GM12878 (cell line): ENCODE measurements at regions not wholly inside any gene's neighbourhood (a gene's known extent, or its start where the extent isn't known, plus 50 kb on each side); places are given as distances from the start of the nearest gene placed in this dataset.

Source experiments
- EP300 ChIP-seq, 2 experiments: fragments of 150-350 bp in 1 of 2; IDR thresholded peaks; 2 replicates each; pipeline ENCODE4 v1.6.1; 2011 to 2012; ENCODE audit warnings: low read depth in 2 of 2, low read length in 2 of 2, borderline replicate concordance in 1 of 2, improper control_type of control experiment in 1 of 2, inconsistent platforms in 1 of 2; ENCODE audit not compliant: control insufficient read depth in 1 of 2
- EZH2 ChIP-seq: IDR thresholded peaks from 2 replicates; pipeline ENCODE4 v1.6.1; 2012; ENCODE audit warnings: low read depth, mild to moderate bottlenecking, control low read depth, inconsistent platforms, low read length, borderline replicate concordance; ENCODE audit not compliant: control insufficient read depth
- RFX5 ChIP-seq: IDR thresholded peaks from 2 replicates; pipeline ENCODE4 v1.6.1; 2011; ENCODE audit warnings: low read depth, low read length, improper control_type of control experiment
- SMC3 ChIP-seq: IDR thresholded peaks from 2 replicates; pipeline ENCODE4 v1.6.1; 2011; ENCODE audit warnings: low read length, improper control_type of control experiment, borderline replicate concordance
- SREBF2 ChIP-seq: IDR thresholded peaks from 2 replicates; pipeline ENCODE4 v1.6.1; 2012; ENCODE audit warnings: mild to moderate bottlenecking, low read length
- ZNF274 ChIP-seq: IDR thresholded peaks from one replicate; pipeline ENCODE4 v1.8.0; 2011; ENCODE audit not compliant: insufficient read length, insufficient read depth

DNA sequence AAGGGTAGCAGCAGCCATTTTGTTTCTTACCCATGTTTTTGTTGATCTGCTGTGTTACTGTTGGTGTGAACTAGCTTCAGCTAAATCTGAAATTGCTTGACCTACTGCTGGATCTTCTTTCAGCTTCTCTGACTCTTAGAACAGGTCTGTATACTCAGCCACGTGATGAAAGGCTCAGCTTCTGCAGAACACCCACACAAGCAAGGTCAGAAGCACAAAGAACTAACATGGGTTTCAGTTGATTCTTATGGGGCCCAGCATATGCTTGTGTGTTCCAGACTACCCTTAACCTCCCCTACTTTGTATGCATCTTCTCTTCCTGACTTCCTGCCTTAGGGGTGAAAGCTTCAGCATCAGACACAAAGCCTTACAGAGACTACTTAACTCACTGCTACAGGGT lies 186.8 kb downstream of the HGF start:
- TF ChIP-seq EP300 (IDR thresholded peaks at IDR 0.05; ENCODE audit: borderline replicate concordance in 1 of 2, control insufficient read depth in 1 of 2, low read depth in 2 of 2, low read length in 2 of 2) (no peak), SMC3 (no peak), ZNF274 (no peak), EZH2 (no peak), RFX5 (no peak), SREBF2 (no peak)
